OCI-LY3 (cell line): ENCODE measurements at regions not wholly inside any gene's neighbourhood (a gene's known extent, or its start where the extent isn't known, plus 50 kb on each side); places are given as distances from the start of the nearest gene placed in this dataset.

ENCODE experiments used
- H2AFZ ChIP-seq: fragments of 200-600, 300-600 bp; shearing (Covaris generic); 2 replicates; pipeline ENCODE4 v1.6.0; 2014; ENCODE audit warnings: antibody characterized with exemption, low read depth, low read length
- H3K27ac ChIP-seq: fragments of 200-600, 300-600 bp; sonication (generic); 2 replicates; pipeline ENCODE4 v1.5.1; 2014; ENCODE audit warnings: mild to moderate bottlenecking, low read length, moderate library complexity, mixed read lengths
- H3K27me3 ChIP-seq: fragments of 200-600, 300-600 bp; sonication (generic); 2 replicates; pipeline ENCODE4 v1.6.1; 2014; ENCODE audit warnings: low read depth, low read length, mixed read lengths
- H3K36me3 ChIP-seq: fragments of 200-600, 300-600 bp; sonication (generic); replicated peaks from 2 replicates; pipeline ENCODE3; 2014; ENCODE audit warnings: low read depth, low read length, mixed read lengths
- H3K4me1 ChIP-seq: fragments of 300-600, 200-600 bp; sonication (generic); 2 replicates; pipeline ENCODE4 v1.6.1; 2014; ENCODE audit warnings: low read length, mixed read lengths
- H3K4me2 ChIP-seq: fragments of 200-600, 300-600 bp; sonication (generic); 2 replicates; pipeline ENCODE4 v1.6.1; 2014; ENCODE audit warnings: low read length, mixed read lengths
- H3K4me3 ChIP-seq: fragments of 300-600, 200-600 bp; sonication (generic); 2 replicates; pipeline ENCODE4 v1.5.1; 2014; ENCODE audit warnings: antibody characterized with exemption, mild to moderate bottlenecking, low read length, moderate library complexity
- H3K79me2 ChIP-seq: fragments of 300-600, 200-600 bp; shearing (Covaris generic); 2 replicates; pipeline ENCODE4 v1.6.1; 2014; ENCODE audit warnings: mild to moderate bottlenecking, low read length, mixed read lengths
- H3K9ac ChIP-seq: fragments of 300-600, 200-600 bp; shearing (Covaris generic); 2 replicates; pipeline ENCODE4 v1.6.0; 2014; ENCODE audit warnings: mild to moderate bottlenecking, low read length, moderate library complexity
- H3K9me3 ChIP-seq: fragments of 200-600, 300-600 bp; shearing (Covaris generic); 2 replicates; pipeline ENCODE4 v1.6.1; 2014; ENCODE audit warnings: low read length, mixed read lengths; ENCODE audit not compliant: insufficient read depth
- H4K20me1 ChIP-seq: fragments of 200-600, 300-600 bp; sonication (generic); 2 replicates; pipeline ENCODE4 v1.6.1; 2016; ENCODE audit warnings: low read length, mixed read lengths; ENCODE audit not compliant: insufficient read depth
- CTCF ChIP-seq: fragments of 200-600, 300-600 bp; sonication (generic); IDR thresholded peaks from 2 replicates; pipeline ENCODE4 v1.5.1; 2014; ENCODE audit warnings: antibody characterized with exemption, low read length, low read depth
- EZH2phosphoT487 ChIP-seq: fragments of 200-600 bp; shearing (Covaris generic); IDR thresholded peaks from 2 replicates; pipeline ENCODE4 v1.6.1; 2018; ENCODE audit warnings: antibody characterized with exemption, mixed run types, low read depth

GRCh38 chr18:10270151-10270571, 184.3 kb upstream of the APCDD1 start:
- no peaks in the 10 kb centered on the region for H3K9me3 ChIP-seq
- H3K27me3 ChIP-seq = no peaks in the 10 kb centered on the region
- H3K27ac ChIP-seq = no peak overlapping the region
- no peaks in the 10 kb centered on the region for H3K79me2 ChIP-seq
- no peaks in the 10 kb centered on the region for H3K36me3 ChIP-seq
- no peaks in the 10 kb centered on the region for H4K20me1 ChIP-seq
- H3K4me2 ChIP-seq = no peak overlapping the region
- no peak for TF ChIP-seq CTCF
- TF ChIP-seq EZH2phosphoT487 = no peak
- no peak overlapping the region for H3K4me3 ChIP-seq
- H2AFZ ChIP-seq = no peak overlapping the region
- no peak overlapping the region for H3K9ac ChIP-seq
- no peaks in the 10 kb centered on the region for H3K4me1 ChIP-seq

- H3K9me3 ChIP-seq = no peaks in the 10 kb centered on the region
- H3K79me2 ChIP-seq = no peaks in the 10 kb centered on the region
- H3K9ac ChIP-seq = no peak overlapping the region
- H2AFZ ChIP-seq = no peak overlapping the region
- no peak overlapping the region for H3K27ac ChIP-seq
- no peaks in the 10 kb centered on the region for H3K27me3 ChIP-seq
- no peak overlapping the region for H3K4me2 ChIP-seq
- no peak for TF ChIP-seq EZH2phosphoT487
- no peak for TF ChIP-seq CTCF
- H3K4me3 ChIP-seq = no peak overlapping the region
- H3K4me1 ChIP-seq = no peaks in the 10 kb centered on the region
- H3K36me3 ChIP-seq = no peaks in the 10 kb centered on the region
- H4K20me1 ChIP-seq = no peaks in the 10 kb centered on the region
These were observed 183.0 kb upstream of the APCDD1 start for GRCh38 chr18:10271481-10271880.

- H2AFZ ChIP-seq = no peak overlapping the region
- H3K4me2 ChIP-seq = no peak overlapping the region
- H3K9me3 ChIP-seq = no peaks in the 10 kb centered on the region
- no peak overlapping the region for H3K27ac ChIP-seq
- H3K4me3 ChIP-seq = no peak overlapping the region
- no peaks in the 10 kb centered on the region for H3K36me3 ChIP-seq
- no peaks in the 10 kb centered on the region for H3K4me1 ChIP-seq
- no peaks in the 10 kb centered on the region for H4K20me1 ChIP-seq
- no peaks in the 10 kb centered on the region for H3K27me3 ChIP-seq
- TF ChIP-seq CTCF (no peak), EZH2phosphoT487 (no peak)
- no peaks in the 10 kb centered on the region for H3K79me2 ChIP-seq
- no peak overlapping the region for H3K9ac ChIP-seq
These were observed 180.1 kb upstream of the APCDD1 start for GRCh38 chr18:10274301-10274700.

- TF ChIP-seq EZH2phosphoT487 (no peak), CTCF (no peak)
These were observed 178.9 kb upstream of the APCDD1 start for GRCh38 chr18:10275486-10275885.

More at GRCh38 chr18:10275486-10275885, 178.9 kb upstream of the APCDD1 start:
- Histone ChIP-seq H3K4me1 (no peaks in the 10 kb centered on the region), H2AFZ (no peak overlapping the region), H3K9ac (no peak overlapping the region), H3K79me2 (no peaks in the 10 kb centered on the region), H4K20me1 (no peaks in the 10 kb centered on the region), H3K36me3 (no peaks in the 10 kb centered on the region), H3K27ac (no peak overlapping the region), H3K4me3 (no peak overlapping the region), H3K27me3 (no peaks in the 10 kb centered on the region), H3K9me3 (no peaks in the 10 kb centered on the region), H3K4me2 (no peak overlapping the region)
